ENCODE measurements at regions not wholly inside any gene's neighbourhood (a gene's known extent, or its start where the extent isn't known, plus 50 kb on each side); places are given as distances from the start of the nearest gene placed in this dataset.

- TF ChIP-seq CTCF (IDR thresholded peaks at IDR 0.05; ENCODE audit: borderline replicate concordance, extremely low read depth, low read length, poor library complexity, severe bottlenecking) = no peak
- TF ChIP-seq EZH2 (IDR thresholded peaks at IDR 0.05; ENCODE audit: borderline replicate concordance, low read depth, low read length, severe bottlenecking) = no peak
Measured at GRCh38 chr6:74733830-74734620, 471.8 kb downstream of the COL12A1 start.
